ENCODE measurements at regions not wholly inside any gene's neighbourhood (a gene's known extent, or its start where the extent isn't known, plus 50 kb on each side); places are given as distances from the start of the nearest gene placed in this dataset.

DNA sequence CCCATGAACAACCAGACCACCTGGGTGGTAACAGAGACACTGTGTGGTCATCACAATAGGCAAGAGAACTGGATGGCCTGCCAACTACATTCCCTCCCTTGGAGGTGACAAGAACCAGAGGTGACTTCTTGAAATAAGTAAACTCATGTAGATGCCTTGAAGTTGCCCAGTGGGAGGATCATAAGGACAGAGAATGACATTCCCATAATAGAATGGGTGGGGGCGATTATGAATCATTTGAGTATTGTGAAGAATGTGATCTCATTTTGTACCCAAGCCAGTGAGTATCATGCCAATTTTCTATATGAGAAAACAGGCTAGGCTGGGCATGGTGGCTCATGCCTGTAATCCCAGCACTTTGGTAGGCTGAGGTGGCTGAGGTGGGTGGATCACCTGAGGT, 211.4 kb upstream of the GYPC start:
- DNase-seq, result no peak

DNA sequence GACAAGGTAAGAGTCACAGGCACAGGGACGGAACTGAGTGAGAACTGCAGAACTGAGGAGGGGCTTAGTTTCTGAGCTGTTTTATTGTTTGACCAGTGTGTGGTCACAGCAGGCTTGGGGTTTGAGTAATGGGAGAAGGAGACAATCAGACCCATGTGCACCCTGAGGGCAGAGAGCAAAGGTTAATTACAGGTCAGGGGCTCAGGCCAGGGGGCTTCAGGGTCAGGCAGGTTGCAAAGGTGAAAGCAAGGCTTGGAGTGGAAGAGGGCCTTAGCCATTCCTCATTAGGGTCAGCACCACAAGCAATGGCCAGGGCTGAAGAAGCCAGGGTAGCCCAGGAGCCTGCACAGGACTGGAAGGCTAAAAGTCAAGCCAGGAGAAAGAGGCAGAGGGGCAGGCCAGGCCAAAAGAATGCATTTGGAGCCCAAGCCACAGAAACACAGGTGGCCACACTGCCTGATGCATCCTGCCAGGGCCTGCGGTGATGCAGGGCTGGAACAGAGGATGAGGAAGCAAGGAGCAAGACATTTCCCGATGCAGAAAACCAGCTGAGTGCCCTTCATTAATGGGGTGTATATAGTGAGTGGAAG, 209.8 kb upstream of the GYPC start:
- no peak for DNase-seq

DNA sequence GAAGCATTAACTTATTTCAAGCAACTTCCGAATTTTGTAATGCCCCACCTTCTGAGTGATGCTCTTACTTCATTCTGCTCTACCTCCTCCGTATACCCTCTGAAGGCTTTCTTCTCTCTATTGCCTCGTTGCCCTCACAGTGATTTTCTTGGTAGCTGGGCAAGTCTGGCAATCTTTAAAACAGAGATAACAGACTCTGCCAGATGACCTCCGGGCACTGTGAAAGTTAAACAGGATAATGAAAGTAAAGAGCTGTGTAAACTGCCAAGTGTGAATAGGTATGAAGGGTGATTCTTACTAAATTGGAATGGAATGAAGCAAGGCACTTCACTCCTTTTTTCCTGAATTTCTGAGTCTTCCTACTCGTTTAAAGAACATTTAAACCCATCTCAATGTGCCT, 207.3 kb upstream of the GYPC start:
- no peak for DNase-seq

DNA sequence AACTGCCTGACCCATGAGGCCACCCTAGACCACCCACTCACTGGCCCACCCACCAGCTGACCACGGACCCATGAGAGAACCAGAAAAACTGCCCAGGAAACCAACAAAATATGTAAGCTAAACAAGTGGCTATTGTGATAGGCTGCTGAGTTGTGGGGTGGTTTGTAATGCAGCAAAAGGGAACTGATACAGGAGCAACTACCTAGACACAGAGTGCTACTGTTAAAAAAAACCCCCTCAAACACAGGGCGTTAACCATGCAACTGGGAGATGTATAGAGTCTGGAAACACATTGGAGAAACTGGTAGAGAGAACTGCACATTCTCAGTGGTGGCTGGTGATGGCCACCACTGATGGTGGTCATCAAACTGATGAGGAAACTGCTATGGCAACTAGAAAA, 206.3 kb upstream of the GYPC start:
- DNase-seq, result no peak

DNA sequence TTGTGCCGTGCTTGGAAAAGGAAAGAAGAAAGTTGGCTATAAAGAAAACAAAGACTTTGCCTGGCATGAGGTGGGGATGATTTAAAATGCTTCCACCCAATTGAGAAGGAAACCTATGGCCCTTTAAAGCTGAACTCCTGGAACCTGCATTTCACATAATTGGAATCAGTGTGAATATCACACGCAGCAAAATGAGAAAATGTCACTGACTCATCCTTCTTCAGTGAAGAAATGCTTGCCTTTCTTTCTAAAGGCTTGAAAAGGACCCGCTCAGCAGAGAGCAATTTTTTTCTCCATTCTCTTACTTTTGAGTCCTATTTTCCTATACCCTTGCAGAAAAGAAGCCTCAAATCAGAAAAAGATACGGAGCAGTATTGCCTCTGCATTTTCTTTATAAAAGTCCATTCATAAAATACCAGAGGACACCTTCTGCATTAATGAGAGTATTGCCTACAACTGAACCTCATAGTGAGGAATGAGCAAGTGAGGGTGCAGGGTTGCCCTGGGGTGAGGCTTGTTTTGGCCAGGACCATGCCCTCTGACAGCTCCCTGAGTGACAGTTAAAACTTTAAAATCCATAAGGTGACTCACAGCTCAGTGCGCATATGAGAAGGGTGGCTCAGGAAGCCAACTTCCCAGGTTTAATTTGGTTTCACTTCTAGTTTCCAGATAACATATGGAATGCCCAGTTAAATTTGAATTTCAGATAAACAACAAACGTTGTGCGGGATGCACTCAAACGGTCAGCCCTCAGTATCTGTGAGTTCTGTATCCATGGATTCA, 191.9 kb upstream of the GYPC start:
- DNase-seq, result no peak

DNA sequence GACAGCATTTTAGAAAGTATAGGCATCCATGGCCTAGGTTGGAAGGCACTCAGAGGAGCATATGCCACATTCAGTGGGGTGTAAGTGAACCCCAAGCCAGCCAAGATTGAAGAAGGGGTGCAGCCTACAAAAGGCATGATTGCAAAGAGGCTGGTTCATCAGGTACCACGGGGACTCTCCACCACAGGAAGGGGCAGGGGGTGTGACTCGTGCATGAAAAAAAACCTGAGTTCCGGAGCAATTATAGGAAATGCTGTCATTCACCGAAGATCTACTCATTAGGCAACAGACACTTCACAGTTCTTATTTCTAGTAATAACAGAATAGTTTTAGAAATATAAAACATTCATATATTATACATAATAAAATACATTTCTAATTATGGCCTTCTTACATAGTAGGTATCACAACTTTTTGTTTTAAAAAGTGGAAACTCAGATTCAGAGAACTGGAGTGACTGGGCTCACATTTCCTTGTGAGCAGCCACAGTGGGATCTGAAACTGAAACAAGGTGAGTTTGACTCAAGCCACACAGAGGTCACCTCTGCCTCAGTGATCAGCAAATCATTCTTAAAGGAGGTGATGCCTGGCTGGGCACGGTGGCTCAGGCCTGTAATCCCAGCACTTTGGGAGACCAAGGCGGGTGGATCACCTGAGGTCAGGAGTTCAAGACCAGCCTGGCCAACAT, 188.4 kb upstream of the GYPC start:
- DNase-seq, result no peak

DNA sequence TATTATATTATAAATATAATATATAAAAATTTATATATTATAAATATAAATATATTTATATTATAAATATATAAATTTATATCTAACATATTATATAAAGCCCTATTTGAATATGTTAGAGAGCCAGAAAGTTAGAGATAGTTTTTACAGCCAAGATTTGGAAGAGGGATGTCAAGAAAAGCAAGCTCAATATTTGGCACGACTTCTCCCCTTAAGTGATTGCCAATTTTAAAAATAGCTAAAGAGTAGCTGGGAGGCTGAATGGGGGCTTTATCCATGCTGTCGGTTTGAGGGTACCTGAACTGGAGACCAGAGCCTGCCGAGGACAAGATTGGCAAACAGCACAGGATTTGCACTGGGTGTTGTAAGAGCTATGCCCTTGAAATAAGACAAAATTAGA, 180.9 kb upstream of the GYPC start:
- DNase-seq, result no peak

DNA sequence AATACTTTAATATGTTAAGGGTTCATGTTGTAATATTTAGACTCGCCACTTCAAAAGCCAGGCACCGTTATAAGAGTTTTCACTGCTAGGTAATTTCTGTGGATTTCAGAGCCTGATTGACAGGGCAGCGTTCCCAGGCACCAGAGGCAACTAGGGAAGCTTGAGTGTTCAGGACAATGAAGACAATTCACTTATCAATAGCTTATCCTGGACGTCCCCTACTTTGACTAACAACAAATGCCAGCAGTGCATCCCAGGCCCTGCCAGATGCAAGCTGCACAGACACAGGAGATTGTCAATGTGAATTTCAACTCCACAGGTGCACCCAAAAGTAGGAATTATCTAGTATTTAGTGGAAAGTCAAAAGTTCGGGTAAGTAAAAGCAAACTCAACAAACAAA, 179.3 kb upstream of the GYPC start:
- no peak for DNase-seq

DNA sequence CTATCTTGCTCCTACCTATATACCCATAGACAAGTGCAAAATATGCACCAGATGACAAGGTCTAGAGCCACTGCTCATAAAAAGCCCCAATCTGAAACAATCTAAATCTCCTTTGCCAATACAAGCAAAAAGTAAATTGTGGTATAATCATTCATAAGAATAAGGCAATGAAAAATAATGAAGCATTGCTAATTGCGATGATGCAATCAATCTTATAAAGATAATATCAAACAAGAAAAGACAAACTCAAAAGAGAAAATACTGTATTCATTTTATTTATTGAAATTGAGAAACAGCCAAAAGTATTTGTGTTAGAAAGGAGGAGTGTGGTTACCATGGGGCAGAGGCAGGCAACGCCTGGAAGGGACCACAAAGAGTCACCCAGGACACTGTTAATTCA, 175.9 kb upstream of the GYPC start:
- no peak for DNase-seq

DNA sequence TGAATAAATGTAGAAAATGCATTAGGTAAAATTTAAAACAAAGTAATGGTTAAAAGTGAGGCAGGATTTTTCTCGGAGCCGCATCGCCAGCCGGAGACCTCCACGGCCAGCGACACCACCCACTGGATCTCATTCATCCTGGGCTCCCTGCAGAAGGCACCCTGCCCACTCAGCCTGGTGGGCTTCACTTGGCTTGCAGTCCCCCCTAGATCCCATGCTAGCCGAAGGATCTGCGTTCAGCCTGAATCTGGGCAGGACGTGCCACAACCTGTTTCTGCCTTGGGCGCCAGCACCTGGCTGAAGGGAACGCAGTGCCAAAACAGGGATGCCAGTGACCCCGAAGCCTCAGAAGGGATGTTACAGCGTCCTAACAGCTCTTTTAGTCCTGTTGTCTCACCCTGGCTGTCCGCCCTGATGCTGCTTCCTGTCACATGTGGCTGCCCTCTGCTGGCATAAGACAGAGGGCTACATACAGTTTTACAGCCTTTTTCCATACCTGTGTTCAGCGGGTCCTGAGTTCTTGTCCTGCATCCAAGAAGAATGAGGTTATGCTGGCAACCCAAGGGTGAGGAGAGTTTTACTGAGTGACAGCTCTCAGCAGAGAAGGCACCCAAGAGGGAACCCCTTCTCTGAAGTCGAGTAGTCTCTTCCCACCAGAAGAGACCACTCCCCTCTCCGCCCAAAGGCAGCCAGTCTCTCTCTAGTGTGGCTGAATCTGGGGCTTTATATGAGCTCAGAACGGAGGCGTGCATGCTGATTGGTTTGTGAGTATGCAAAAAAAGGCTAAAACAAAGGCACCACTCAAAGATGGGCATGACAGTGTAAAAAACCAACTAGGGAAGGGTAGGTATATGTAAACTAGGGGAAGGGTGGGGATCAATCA, 173.1 kb upstream of the GYPC start:
- no peak for DNase-seq

DNA sequence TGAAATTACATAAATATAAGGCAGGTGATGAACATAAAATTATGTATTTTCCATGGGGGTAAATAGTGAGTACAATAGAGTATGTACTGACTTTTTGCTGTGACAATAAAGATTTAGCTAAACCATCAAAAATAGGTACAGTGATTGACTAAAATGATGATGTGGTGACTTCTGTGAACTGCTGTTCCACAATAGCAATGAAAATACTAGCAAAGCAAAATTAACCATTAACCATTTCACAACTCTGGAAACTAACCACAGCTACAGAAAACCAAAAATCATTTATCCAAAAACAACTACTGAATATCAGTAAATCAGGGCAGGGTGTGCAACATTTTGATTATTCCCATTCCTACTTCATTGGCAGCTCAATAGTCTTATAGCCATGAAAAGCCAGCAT, 161.4 kb upstream of the GYPC start:
- no peak for DNase-seq

DNA sequence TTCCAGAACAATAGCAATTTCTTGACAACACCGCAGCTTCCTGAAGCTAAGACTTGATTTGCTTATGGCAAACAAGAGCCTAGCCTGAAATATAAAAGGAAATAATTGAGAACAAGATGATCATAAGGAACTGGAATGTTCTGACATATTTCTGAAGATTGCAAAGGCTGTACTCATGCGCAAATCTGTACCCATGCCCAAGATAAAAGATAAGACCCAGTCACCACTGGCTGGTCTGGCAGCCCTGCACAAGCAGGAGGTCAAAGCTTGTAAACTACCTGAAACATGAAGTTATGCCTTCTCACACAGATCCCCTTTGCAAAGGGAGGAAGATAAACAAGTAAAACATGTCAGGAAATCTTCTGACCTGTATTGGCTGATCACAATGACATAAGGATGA, 160.8 kb upstream of the GYPC start:
- no peak for DNase-seq

DNA sequence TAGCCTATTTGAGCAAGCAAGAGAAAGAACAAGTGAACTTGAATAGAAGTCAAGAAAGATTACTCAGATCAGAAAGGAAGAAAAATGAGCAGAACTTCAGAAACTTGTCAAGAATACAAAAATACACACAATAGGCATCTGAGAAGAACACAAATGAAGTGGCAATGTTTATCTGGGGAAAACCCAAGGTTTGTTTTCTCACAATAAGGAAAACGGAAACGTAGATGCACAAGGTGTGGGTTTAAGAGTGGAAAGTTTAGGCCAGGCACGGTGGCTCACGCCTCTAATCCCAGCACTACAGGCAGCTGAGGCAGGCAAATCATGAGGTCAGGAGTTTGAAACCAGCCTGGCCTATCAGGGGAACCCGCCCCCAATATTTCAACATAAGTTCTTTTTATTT, 159.5 kb upstream of the GYPC start:
- DNase-seq, result no peak

DNA sequence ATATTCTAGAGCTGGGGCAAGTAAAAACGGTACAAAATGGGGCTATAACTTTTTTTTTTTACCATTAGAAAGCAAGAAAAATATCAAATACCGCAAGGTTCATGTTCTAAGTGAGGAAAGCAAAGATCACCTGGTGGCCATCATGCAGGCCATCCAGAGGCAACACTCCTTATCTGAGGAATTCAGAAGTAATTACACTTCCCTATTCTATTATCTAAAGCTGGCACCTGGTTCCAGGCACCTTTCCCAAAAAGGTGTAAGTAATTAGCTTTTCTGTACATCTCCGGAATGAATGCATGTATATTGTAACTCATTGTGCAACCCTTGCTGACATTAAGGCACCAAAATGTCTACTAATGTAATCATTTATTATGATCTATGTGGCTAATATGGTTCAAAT, 152.5 kb upstream of the GYPC start:
- no peak for DNase-seq

DNA sequence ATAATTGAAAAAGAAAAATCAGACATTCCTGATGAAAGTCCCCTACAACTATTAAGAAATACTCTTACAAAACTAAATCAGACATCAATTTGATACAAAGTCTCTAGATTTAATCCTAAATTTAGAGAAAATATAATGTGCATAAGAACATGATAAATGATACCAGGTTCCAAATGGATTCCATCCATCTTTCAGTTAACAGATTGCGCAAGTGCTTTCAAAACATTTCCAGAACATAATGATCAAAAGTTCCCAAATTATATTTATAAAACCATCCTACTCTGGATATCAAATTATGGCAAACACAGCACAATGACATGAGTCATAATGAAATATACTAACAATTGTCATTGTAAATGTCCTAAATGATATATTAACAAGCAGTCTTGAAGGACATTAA, 151.0 kb upstream of the GYPC start:
- DNase-seq, result no peak

DNA sequence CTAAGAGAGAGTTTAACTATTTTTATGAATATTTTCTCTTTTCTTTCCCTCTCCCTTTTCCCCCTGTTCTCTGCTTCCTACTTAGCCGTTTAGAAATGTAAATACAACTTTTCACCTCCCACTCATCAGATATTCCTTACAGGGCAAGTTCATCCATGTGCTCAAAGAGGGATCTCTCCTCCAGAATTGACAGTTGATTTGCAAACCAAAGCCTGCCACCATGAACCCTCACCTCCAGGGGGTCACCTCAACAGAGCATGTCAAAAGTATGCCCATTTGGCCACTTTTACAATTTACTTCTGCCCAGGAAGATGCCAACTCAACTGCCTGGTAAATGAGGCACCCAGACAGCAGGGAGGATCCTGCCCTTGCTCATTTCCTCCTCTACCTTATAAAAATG, 149.2 kb upstream of the GYPC start:
- DNase-seq, result no peak

DNA sequence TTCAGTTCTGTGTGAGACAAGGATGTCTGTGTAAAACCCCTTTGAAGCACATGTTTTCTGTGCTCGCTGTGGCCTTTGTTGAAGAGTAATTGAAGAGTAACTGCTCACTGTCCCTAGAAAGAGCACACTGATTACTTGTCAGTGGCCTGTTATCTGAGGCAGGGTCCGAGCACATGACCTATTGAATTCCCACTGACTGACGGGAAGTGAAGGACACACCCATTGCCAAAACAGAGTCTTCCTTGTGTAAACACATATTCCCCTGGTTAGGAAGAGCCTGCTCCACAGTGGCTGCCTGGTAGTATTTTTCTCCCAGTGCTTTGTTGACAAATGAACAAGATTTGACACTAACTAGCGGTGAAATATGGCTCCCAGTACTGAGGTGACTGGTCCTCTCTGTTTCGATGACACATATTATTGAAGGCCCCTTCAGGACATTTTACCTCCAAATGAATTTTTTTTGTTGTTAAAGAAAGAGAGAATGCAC, 148.5 kb upstream of the GYPC start:
- no peak for DNase-seq

DNA sequence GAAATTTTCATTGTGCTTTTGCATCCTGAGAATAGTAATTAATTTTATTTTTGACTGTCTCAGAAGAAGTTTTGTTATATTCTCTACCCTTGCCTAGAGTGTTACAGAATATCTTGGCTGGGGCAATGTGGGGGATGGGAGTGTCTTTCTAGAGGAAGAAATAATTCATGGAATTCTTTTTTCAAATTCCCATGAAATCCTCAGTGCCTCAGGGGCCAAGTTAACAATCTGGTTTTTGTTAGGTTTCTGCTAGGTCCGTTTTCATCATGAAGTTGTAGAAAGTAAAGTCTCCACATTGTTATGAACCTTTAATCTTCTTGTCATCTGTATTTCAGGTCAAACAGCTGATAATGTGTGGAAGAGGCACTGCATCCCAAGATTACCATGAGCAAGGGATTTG, 145.6 kb upstream of the GYPC start:
- DNase-seq, result no peak

DNA sequence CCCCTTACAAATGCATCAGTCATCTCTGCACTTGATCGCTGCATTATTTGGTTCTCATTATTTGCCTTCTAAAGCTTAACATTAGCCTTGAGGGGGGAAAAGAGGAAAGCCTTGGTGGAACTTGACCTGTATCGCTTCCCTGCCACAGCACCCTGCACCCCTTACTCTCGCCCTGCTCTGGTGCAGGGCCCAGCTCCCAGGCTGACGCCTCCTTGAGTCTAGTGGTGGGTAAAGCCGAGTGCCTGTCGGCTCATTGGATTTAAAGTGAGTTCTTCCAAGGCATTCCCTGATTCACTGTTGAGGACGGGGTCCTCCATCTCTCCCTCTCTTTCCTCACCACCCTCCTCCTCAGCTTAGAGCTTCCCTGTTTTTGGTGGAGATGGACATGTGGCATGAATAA, 145.0 kb upstream of the GYPC start:
- DNase-seq, result no peak

DNA sequence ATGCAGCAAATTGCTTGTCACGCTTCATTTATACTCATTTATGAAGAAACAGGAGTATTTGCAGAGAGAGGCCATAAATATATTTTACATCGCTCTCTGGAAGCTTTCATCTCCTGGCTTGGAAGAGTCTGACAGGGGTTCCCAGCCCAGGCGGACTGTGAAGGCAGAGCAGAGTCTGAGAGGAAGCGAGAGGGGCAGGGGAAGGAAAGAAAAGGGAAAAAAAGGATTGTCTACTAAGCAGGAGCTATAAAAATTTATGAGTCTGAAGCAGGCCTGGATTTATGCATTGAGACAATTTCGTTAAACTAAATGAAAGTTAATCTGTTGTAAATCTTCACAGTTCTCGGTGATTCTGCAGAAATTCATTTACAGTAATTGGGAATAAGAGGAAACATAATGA, 143.9 kb upstream of the GYPC start:
- no peak for DNase-seq

DNA sequence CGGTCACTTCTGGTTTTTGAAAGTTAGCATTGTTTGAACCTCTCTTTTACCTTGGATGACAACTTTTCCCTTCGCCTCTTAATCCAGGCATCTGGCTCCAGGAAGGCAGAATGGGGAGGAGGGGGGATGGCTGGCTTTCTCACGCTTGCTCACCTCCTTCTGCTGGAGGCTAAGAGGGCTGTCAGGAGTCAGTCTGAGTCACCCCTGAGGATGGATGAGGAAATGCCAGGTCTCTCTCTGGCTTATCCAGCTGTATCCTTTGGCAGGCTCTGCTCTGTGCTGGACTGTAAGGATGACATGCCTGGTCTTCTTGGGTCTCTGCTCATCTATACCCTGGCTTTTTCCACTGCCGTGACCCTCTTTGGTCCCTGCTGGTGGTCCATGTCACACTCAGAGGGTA, 142.9 kb upstream of the GYPC start:
- DNase-seq, result no peak

DNA sequence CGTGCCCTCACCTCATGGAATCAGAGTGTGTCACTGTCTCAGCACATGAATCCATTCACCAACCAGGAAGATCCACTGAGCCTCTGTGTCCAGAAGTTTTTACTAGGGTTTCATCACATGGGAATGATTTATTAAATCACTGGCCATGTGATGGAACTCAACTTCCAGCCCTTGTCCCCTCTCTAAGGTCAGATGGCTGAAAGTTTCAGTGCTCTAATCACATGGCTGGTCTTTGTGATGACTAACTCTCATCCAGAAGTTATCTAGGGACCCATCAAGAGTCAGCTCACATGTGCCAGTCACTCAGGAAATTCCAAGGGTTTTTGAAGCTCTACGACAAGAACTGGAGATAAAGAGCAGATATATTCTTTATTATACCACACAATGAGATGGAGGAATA, 140.5 kb upstream of the GYPC start:
- DNase-seq, result no peak

DNA sequence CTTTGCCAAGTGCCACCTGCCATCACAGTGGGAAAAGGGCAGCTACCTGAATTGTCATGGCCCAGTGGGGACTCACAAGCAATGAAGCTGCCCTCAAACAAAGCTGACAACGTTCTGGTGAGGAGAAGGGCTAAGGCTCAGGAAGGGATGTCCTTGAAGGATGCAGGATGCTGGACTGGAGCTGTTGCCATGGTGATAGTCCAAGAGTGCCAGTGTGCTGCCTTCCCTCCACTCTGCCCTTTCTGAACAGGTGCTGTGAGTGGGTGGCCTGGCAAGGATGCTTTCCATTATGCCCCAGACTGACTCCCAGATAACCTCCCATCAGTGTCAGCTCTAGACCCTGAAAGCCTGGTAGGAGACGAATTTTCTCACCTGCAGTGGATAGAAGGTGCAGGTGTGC, 137.8 kb upstream of the GYPC start:
- DNase-seq, result no peak

All from activated naive CD4-positive, alpha-beta T cell treated with anti-CD3 and anti-CD28 coated beads, Interleukin-2, amount 50 U/mL, for 16 hours (primary cell).